ENCODE measurements at regions not wholly inside any gene's neighbourhood (a gene's known extent, or its start where the extent isn't known, plus 50 kb on each side); places are given as distances from the start of the nearest gene placed in this dataset.

- Histone ChIP-seq H3K36me3 (ENCODE audit: insufficient read depth, low read length) (no peaks in the 10 kb centered on the region), H3K4me2 (ENCODE audit: insufficient read depth, low read length) (no peak overlapping the region), H3K9me3 (ENCODE audit: low read depth, low read length) (peaks cover 2% of the 10 kb centered on the region), H3K27ac (ENCODE audit: low read depth, low read length) (no peak overlapping the region), H3K4me3 (ENCODE audit: insufficient read depth, low read length) (no peak overlapping the region), H3K79me2 (ENCODE audit: insufficient read depth, low read length) (no peaks in the 10 kb centered on the region), H3K27me3 (ENCODE audit: insufficient read depth, low read length) (no peaks in the 10 kb centered on the region), H4K20me1 (ENCODE audit: insufficient read depth, low read length) (no peaks in the 10 kb centered on the region), H3K4me1 (ENCODE audit: insufficient read depth, low read length) (no peaks in the 10 kb centered on the region), H2AFZ (ENCODE audit: low read length) (no peak overlapping the region)
- TF ChIP-seq, protein P1, sequence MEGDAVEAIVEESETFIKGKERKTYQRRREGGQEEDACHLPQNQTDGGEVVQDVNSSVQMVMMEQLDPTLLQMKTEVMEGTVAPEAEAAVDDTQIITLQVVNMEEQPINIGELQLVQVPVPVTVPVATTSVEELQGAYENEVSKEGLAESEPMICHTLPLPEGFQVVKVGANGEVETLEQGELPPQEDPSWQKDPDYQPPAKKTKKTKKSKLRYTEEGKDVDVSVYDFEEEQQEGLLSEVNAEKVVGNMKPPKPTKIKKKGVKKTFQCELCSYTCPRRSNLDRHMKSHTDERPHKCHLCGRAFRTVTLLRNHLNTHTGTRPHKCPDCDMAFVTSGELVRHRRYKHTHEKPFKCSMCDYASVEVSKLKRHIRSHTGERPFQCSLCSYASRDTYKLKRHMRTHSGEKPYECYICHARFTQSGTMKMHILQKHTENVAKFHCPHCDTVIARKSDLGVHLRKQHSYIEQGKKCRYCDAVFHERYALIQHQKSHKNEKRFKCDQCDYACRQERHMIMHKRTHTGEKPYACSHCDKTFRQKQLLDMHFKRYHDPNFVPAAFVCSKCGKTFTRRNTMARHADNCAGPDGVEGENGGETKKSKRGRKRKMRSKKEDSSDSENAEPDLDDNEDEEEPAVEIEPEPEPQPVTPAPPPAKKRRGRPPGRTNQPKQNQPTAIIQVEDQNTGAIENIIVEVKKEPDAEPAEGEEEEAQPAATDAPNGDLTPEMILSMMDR (IDR thresholded peaks at IDR 0.05; ENCODE audit: extremely low read depth, low read depth, low read length), result no peak
- DNase-seq (ENCODE audit: insufficient read length, low spot score, missing footprints), result no peak
Observed at GRCh38 chr3:74434406-74434805, 180.1 kb downstream of the CNTN3 start.

DNA sequence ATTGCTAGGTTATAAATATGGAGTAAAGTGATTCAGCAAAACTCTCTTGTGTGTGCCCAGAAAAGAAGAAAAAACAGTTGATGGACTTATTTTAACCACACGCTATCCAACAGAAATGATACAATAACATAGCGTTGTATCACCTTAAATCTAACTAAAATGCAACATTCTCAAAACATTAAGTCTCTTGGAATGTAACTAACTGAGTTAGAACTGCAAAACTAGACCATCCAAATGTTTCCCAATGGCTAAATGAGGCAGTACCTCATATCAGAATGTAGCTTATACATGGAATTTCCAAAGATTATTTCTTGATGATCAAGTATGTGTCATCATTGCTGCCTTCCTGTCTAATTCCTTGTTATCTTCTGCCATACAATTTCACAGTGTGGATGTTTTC is 187.9 kb downstream of the CNTN3 start:
- Histone ChIP-seq H3K79me2 (ENCODE audit: insufficient read depth, low read length) (no peaks in the 10 kb centered on the region), H3K4me2 (ENCODE audit: insufficient read depth, low read length) (no peak overlapping the region), H3K36me3 (ENCODE audit: insufficient read depth, low read length) (no peaks in the 10 kb centered on the region), H2AFZ (ENCODE audit: low read length) (no peak overlapping the region), H3K4me1 (ENCODE audit: insufficient read depth, low read length) (no peaks in the 10 kb centered on the region), H3K9me3 (ENCODE audit: low read depth, low read length) (peaks cover 2% of the 10 kb centered on the region), H3K4me3 (ENCODE audit: insufficient read depth, low read length) (no peak overlapping the region), H3K27me3 (ENCODE audit: insufficient read depth, low read length) (no peaks in the 10 kb centered on the region), H4K20me1 (ENCODE audit: insufficient read depth, low read length) (no peaks in the 10 kb centered on the region), H3K27ac (ENCODE audit: low read depth, low read length) (no peak overlapping the region)
- TF ChIP-seq, protein P1 (IDR thresholded peaks at IDR 0.05; ENCODE audit: extremely low read depth, low read depth, low read length), result no peak
- DNase-seq (ENCODE audit: insufficient read length, low spot score, missing footprints), result no peak

DNA sequence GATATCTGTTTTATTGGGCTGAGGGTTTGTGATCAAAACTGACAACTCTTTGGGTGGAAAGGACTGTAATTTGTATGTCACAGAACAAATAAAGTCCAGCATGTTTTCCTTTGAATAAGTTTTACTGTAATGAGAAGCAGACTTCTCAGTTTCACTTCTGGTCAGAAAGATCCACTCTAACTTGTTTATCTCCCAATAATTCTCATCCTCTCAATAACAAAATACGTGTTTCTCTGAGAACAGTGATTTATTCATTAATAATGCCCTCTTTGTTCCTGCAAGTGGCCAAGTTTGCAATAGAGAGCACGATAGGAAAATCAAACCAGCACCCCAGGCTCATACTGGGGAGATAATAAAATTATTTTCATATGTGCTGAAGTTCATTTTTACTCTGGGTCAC is 190.6 kb downstream of the CNTN3 start:
- Histone ChIP-seq H3K27ac (ENCODE audit: low read depth, low read length) (no peak overlapping the region), H3K27me3 (ENCODE audit: insufficient read depth, low read length) (no peaks in the 10 kb centered on the region), H3K4me3 (ENCODE audit: insufficient read depth, low read length) (no peak overlapping the region), H2AFZ (ENCODE audit: low read length) (no peak overlapping the region), H4K20me1 (ENCODE audit: insufficient read depth, low read length) (no peaks in the 10 kb centered on the region), H3K36me3 (ENCODE audit: insufficient read depth, low read length) (no peaks in the 10 kb centered on the region), H3K4me2 (ENCODE audit: insufficient read depth, low read length) (no peak overlapping the region), H3K9me3 (ENCODE audit: low read depth, low read length) (peaks cover 2% of the 10 kb centered on the region), H3K79me2 (ENCODE audit: insufficient read depth, low read length) (no peaks in the 10 kb centered on the region), H3K4me1 (ENCODE audit: insufficient read depth, low read length) (no peaks in the 10 kb centered on the region)
- no peak for DNase-seq (ENCODE audit: insufficient read length, low spot score, missing footprints)
- TF ChIP-seq, protein P1 (IDR thresholded peaks at IDR 0.05; ENCODE audit: extremely low read depth, low read depth, low read length), result no peak

DNA sequence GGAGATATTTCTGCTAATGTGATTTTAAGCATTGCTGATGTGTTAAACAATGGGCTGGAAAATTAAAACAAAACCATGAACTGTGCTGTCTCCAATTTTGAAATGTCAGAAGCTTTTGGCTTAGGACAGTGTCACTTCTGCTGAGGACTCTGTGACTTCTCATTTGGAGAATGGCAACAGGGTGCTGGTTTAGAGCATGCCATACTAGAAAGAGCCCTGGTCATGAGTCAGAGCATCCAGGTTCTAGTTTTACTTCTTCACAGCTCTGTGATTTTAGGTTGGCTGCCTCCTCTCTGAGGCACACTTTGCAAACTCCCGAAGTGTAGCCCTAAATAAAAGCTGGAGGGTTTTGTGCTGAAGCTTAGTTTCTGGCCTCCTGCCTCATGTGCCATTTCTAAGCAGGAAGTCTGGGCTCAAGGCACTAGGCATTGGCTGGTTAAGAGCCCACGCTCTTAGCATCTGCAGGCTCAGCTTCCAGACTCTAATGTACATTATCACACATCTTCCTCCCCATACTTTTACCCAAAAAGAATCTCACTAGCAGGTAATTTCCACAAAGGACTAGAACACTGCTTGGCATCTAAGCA is 193.8 kb downstream of the CNTN3 start:
- Histone ChIP-seq H3K79me2 (ENCODE audit: insufficient read depth, low read length) (no peaks in the 10 kb centered on the region), H4K20me1 (ENCODE audit: insufficient read depth, low read length) (no peaks in the 10 kb centered on the region), H2AFZ (ENCODE audit: low read length) (no peak overlapping the region), H3K27me3 (ENCODE audit: insufficient read depth, low read length) (no peaks in the 10 kb centered on the region), H3K9me3 (ENCODE audit: low read depth, low read length) (peaks cover 2% of the 10 kb centered on the region), H3K4me1 (ENCODE audit: insufficient read depth, low read length) (no peaks in the 10 kb centered on the region), H3K4me2 (ENCODE audit: insufficient read depth, low read length) (no peak overlapping the region), H3K36me3 (ENCODE audit: insufficient read depth, low read length) (no peaks in the 10 kb centered on the region), H3K4me3 (ENCODE audit: insufficient read depth, low read length) (no peak overlapping the region), H3K27ac (ENCODE audit: low read depth, low read length) (no peak overlapping the region)
- TF ChIP-seq, protein P1 (IDR thresholded peaks at IDR 0.05; ENCODE audit: extremely low read depth, low read depth, low read length), result no peak
- DNase-seq (ENCODE audit: insufficient read length, low spot score, missing footprints), result no peak

Measured in osteoblast (primary cell).